ENCODE measurements at regions not wholly inside any gene's neighbourhood (a gene's known extent, or its start where the extent isn't known, plus 50 kb on each side); places are given as distances from the start of the nearest gene placed in this dataset.

- Histone ChIP-seq H3K4me1 (no peaks in the 10 kb centered on the region), H3K4me3 (replicated peaks in 1 of 3) (no peak overlapping the region), H3K9me3 (no peaks in the 10 kb centered on the region), H3K36me3 (no peaks in the 10 kb centered on the region), H3K27ac (no peak overlapping the region), H3K27me3 (no peaks in the 10 kb centered on the region)
- intact Hi-C loops (cut with DNase I): no loop called here
- TF ChIP-seq POLR2A (IDR thresholded peaks at IDR 0.05) (no peak), CTCF (IDR thresholded peaks at IDR 0.05) (no peak)
- no peak for DNase-seq
These were observed 808.0 kb upstream of the PRR20A start for GRCh38 chr13:56332671-56333070.

GRCh38 chr13:56335775-56336174 lies 804.9 kb upstream of the PRR20A start:
- 88 to 97% methylated on average over 1 of the region's 1 CpG for WGBS, 2 donors
- Histone ChIP-seq H3K27ac (no peak overlapping the region), H3K27me3 (no peaks in the 10 kb centered on the region), H3K4me3 (replicated peaks in 1 of 3) (no peak overlapping the region), H3K4me1 (no peaks in the 10 kb centered on the region), H3K36me3 (no peaks in the 10 kb centered on the region), H3K9me3 (no peaks in the 10 kb centered on the region)
- intact Hi-C loops (cut with DNase I): no loop called here
- TF ChIP-seq CTCF (IDR thresholded peaks at IDR 0.05) (no peak), POLR2A (IDR thresholded peaks at IDR 0.05) (no peak)
- no peak for DNase-seq

GRCh38 chr13:56338421-56338820 lies 802.3 kb upstream of the PRR20A start:
- H3K4me3 ChIP-seq (replicated peaks in 1 of 3): no peak overlapping the region
- WGBS, 2 donors: 45 to 58% methylated on average over 1 of the region's 1 CpG
- no peak for DNase-seq
- H3K27me3 ChIP-seq: no peaks in the 10 kb centered on the region
- H3K36me3 ChIP-seq: no peaks in the 10 kb centered on the region
- no peaks in the 10 kb centered on the region for H3K4me1 ChIP-seq
- intact Hi-C loops (cut with DNase I): no loop called here
- H3K9me3 ChIP-seq: no peaks in the 10 kb centered on the region
- H3K27ac ChIP-seq: no peak overlapping the region
- TF ChIP-seq CTCF (IDR thresholded peaks at IDR 0.05): no peak
- TF ChIP-seq POLR2A (IDR thresholded peaks at IDR 0.05): no peak

GRCh38 chr13:56347014-56347413 lies 793.7 kb upstream of the PRR20A start:
- DNase-seq: no peak
- Histone ChIP-seq H3K4me3 (replicated peaks in 1 of 3) (no peak overlapping the region), H3K4me1 (no peaks in the 10 kb centered on the region), H3K9me3 (no peaks in the 10 kb centered on the region), H3K27me3 (no peaks in the 10 kb centered on the region), H3K27ac (no peak overlapping the region), H3K36me3 (no peaks in the 10 kb centered on the region)
- WGBS, 2 donors: 52 to 61% methylated on average over 1 of the region's 1 CpG
- intact Hi-C loops (cut with DNase I): no loop called here
- TF ChIP-seq POLR2A (IDR thresholded peaks at IDR 0.05) (no peak), CTCF (IDR thresholded peaks at IDR 0.05) (no peak)

GRCh38 chr13:56349866-56350265 lies 790.9 kb upstream of the PRR20A start:
- Histone ChIP-seq H3K27me3 (no peaks in the 10 kb centered on the region), H3K4me3 (replicated peaks in 1 of 3) (no peak overlapping the region), H3K27ac (no peak overlapping the region), H3K4me1 (no peaks in the 10 kb centered on the region), H3K36me3 (no peaks in the 10 kb centered on the region), H3K9me3 (no peaks in the 10 kb centered on the region)
- 88 to 94% methylated on average over 2 of the region's 2 CpGs for WGBS, 2 donors
- DNase-seq: no peak
- no peak for TF ChIP-seq CTCF (IDR thresholded peaks at IDR 0.05)
- no peak for TF ChIP-seq POLR2A (IDR thresholded peaks at IDR 0.05)
- intact Hi-C loops (cut with DNase I): no loop called here

All from thyroid gland (tissue), 4 donors.